GM12891 (cell line): ENCODE measurements at regions not wholly inside any gene's neighbourhood (a gene's known extent, or its start where the extent isn't known, plus 50 kb on each side); places are given as distances from the start of the nearest gene placed in this dataset.

ENCODE experiments used
- PAX5 ChIP-seq: IDR thresholded peaks from 2 replicates; pipeline ENCODE4 v1.6.1; 2011; ENCODE audit warnings: low read length, moderate library complexity, mild to moderate bottlenecking; ENCODE audit not compliant: insufficient read depth, severe bottlenecking
- POLR2A ChIP-seq: IDR thresholded peaks from 2 replicates; pipeline ENCODE4 v1.6.1; 2011; ENCODE audit warnings: low read depth, low read length, control low read depth
- POLR2AphosphoS5 ChIP-seq: IDR thresholded peaks from 2 replicates; pipeline ENCODE4 v1.6.1; 2011; ENCODE audit warnings: low read depth, low read length, control low read depth
- POU2F2 ChIP-seq: IDR thresholded peaks from 2 replicates; pipeline ENCODE4 v1.6.1; 2011; ENCODE audit warnings: low read depth, mild to moderate bottlenecking, control low read depth, low read length, moderate library complexity
- TAF1 ChIP-seq: IDR thresholded peaks from 2 replicates; pipeline ENCODE4 v1.6.1; 2011; ENCODE audit warnings: low read depth, low read length, control low read depth

DNA sequence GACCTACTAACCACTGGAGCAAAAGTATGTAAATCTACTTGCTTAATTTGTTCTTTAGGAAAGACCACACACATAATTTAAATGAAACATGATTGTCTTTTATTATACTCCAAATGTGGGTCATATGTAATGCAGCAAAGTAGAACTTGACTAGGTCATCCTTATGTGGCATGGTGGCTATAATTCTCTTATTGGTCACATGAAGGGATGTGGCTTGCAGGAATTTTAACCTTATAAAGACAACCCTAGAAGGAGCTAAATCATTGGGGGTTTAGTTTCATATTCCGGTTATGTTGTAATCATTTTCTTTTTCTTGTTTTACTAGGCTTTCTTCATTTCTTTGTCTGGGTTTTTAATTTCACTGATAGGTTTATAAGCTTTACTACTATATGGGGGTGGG is 93.9 kb downstream of the SEPTIN7 start:
- TF ChIP-seq POLR2A: no peak
- no peak for TF ChIP-seq POLR2AphosphoS5
- no peak for TF ChIP-seq TAF1
- no peak for TF ChIP-seq PAX5
- no peak for TF ChIP-seq POU2F2
